ENCODE measurements at regions not wholly inside any gene's neighbourhood (a gene's known extent, or its start where the extent isn't known, plus 50 kb on each side); places are given as distances from the start of the nearest gene placed in this dataset.

DNA sequence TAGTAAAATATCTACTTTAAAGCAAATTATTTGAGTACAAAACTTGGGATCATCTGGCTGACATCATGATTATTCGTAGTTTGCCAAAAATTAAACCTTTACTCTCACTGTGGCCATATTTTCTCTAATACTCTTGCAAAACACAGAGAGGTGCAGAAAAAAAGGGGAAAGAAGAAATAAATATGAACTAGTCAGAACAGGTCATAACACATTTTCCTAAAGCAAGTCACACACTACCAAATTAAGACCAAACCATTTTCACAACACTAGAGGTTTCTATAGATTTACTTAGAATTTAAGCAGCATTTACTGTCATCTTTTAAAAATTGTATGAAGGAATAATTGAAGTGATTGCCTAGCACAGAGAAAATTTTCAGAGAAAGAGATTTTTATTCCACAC lies 726.1 kb downstream of the SORCS1 start:
- Histone ChIP-seq H3K4me3 (ENCODE audit: low read depth, low read length, poor library complexity, severe bottlenecking) (no peak overlapping the region), H3K4me1 (ENCODE audit: insufficient read depth, low read length, poor library complexity, severe bottlenecking) (no peaks in the 10 kb centered on the region), H3K27ac (ENCODE audit: low read depth, low read length, poor library complexity, severe bottlenecking) (no peak overlapping the region), H3K4me2 (ENCODE audit: low read length) (no peak overlapping the region), H2AFZ (ENCODE audit: low read length) (no peak overlapping the region), H3K79me2 (ENCODE audit: insufficient read depth, low read depth, low read length) (no peaks in the 10 kb centered on the region), H4K20me1 (ENCODE audit: insufficient read depth, low read length) (no peaks in the 10 kb centered on the region), H3K36me3 (ENCODE audit: insufficient read depth, low read length) (no peaks in the 10 kb centered on the region), H3K9me3 (ENCODE audit: low read length) (no peaks in the 10 kb centered on the region), H3K9me2 (ENCODE audit: insufficient read depth, low read length) (no peaks in the 10 kb centered on the region)
- no TSS peak for BruUV-seq (replicated peaks)
- TF ChIP-seq, protein P1, sequence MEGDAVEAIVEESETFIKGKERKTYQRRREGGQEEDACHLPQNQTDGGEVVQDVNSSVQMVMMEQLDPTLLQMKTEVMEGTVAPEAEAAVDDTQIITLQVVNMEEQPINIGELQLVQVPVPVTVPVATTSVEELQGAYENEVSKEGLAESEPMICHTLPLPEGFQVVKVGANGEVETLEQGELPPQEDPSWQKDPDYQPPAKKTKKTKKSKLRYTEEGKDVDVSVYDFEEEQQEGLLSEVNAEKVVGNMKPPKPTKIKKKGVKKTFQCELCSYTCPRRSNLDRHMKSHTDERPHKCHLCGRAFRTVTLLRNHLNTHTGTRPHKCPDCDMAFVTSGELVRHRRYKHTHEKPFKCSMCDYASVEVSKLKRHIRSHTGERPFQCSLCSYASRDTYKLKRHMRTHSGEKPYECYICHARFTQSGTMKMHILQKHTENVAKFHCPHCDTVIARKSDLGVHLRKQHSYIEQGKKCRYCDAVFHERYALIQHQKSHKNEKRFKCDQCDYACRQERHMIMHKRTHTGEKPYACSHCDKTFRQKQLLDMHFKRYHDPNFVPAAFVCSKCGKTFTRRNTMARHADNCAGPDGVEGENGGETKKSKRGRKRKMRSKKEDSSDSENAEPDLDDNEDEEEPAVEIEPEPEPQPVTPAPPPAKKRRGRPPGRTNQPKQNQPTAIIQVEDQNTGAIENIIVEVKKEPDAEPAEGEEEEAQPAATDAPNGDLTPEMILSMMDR (conservative IDR thresholded peaks at IDR 0.05; ENCODE audit: low read length): no peak
- TF ChIP-seq EZH2phosphoT487 (IDR thresholded peaks at IDR 0.05; ENCODE audit: borderline replicate concordance, low read depth, low read length): no peak
- ChIA-PET CTCF (ENCODE audit: unreplicated experiment) (no interaction called here), POLR2A (no interaction called here)
- intact Hi-C loops (cut with micrococcal nuclease; ENCODE audit: unreplicated experiment): no loop called here
- DNase-seq (ENCODE audit: low spot score): no peak

DNA sequence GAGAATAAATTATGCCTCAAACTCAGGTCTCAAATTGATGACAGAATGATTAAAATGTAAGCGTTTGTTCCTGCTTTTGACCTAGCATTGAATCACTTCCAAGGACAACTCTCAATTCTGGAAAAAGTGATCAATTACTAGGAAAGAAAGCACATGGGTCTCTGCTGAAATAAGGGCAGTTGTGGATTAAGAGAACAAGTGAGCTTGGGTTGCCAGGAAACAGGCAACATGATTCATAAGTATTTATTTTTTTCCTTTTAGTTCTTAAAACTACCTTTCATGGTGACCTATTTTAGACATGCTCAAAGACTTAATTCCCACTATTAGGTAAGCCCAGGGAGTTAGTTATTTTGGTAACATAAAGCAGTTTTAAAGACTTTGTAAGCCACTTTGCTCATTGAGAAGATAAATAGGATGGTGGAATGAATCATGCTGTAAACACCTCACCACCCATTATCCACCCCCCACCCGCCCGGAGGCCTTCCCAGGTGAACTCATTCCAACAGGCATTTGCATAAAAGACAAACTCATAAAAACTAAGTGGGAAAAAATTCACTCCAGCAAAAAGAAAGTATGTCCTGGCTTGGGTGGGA lies 728.3 kb downstream of the SORCS1 start:
- Histone ChIP-seq H3K4me1 (ENCODE audit: insufficient read depth, low read length, poor library complexity, severe bottlenecking) (no peaks in the 10 kb centered on the region), H2AFZ (ENCODE audit: low read length) (no peak overlapping the region), H3K9me3 (ENCODE audit: low read length) (no peaks in the 10 kb centered on the region), H3K4me3 (ENCODE audit: low read depth, low read length, poor library complexity, severe bottlenecking) (no peak overlapping the region), H3K9me2 (ENCODE audit: insufficient read depth, low read length) (no peaks in the 10 kb centered on the region), H3K79me2 (ENCODE audit: insufficient read depth, low read depth, low read length) (no peaks in the 10 kb centered on the region), H4K20me1 (ENCODE audit: insufficient read depth, low read length) (no peaks in the 10 kb centered on the region), H3K36me3 (ENCODE audit: insufficient read depth, low read length) (no peaks in the 10 kb centered on the region), H3K4me2 (ENCODE audit: low read length) (no peak overlapping the region), H3K27ac (ENCODE audit: low read depth, low read length, poor library complexity, severe bottlenecking) (no peak overlapping the region)
- no peak for TF ChIP-seq EZH2phosphoT487 (IDR thresholded peaks at IDR 0.05; ENCODE audit: borderline replicate concordance, low read depth, low read length)
- intact Hi-C loops (cut with micrococcal nuclease; ENCODE audit: unreplicated experiment): no loop called here
- DNase-seq (ENCODE audit: low spot score): no peak
- ChIA-PET CTCF (ENCODE audit: unreplicated experiment) (no interaction called here), POLR2A (interaction anchor here (0.6 kb wide), 1 partner anchor 49 kb away, joined by 3 read pairs; no protein-coding TSS in a partner anchor)
- BruUV-seq (replicated peaks): no TSS peak

DNA sequence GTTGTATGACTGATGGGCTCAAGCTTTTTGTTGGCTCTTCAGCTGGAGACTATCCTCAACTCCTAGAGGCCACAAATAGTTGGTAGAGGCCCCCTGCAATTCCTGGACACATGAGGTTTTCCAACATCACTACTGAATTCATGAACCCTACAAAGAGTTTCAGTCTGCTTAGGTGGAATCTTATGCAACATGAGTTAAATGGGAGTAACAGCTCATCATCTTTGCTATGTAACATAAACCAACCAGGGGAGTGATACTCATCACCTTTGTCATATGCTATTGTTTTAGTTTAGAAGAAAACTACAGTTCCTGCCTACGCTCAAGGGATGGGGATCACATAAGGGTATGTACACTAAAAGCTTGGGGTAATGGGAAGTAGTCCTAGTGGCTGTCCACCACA lies 729.4 kb downstream of the SORCS1 start:
- Histone ChIP-seq H3K4me1 (ENCODE audit: insufficient read depth, low read length, poor library complexity, severe bottlenecking) (no peaks in the 10 kb centered on the region), H2AFZ (ENCODE audit: low read length) (no peak overlapping the region), H3K9me2 (ENCODE audit: insufficient read depth, low read length) (no peaks in the 10 kb centered on the region), H3K79me2 (ENCODE audit: insufficient read depth, low read depth, low read length) (no peaks in the 10 kb centered on the region), H3K4me3 (ENCODE audit: low read depth, low read length, poor library complexity, severe bottlenecking) (no peak overlapping the region), H3K4me2 (ENCODE audit: low read length) (no peak overlapping the region), H3K36me3 (ENCODE audit: insufficient read depth, low read length) (no peaks in the 10 kb centered on the region), H3K9me3 (ENCODE audit: low read length) (no peaks in the 10 kb centered on the region), H4K20me1 (ENCODE audit: insufficient read depth, low read length) (no peaks in the 10 kb centered on the region), H3K27ac (ENCODE audit: low read depth, low read length, poor library complexity, severe bottlenecking) (no peak overlapping the region)
- ChIA-PET CTCF (ENCODE audit: unreplicated experiment) (no interaction called here), POLR2A (no interaction called here)
- no peak for DNase-seq (ENCODE audit: low spot score)
- TF ChIP-seq, protein P1 (conservative IDR thresholded peaks at IDR 0.05; ENCODE audit: low read length): no peak
- no peak for TF ChIP-seq EZH2phosphoT487 (IDR thresholded peaks at IDR 0.05; ENCODE audit: borderline replicate concordance, low read depth, low read length)
- intact Hi-C loops (cut with micrococcal nuclease; ENCODE audit: unreplicated experiment): no loop called here
- BruUV-seq (replicated peaks): no TSS peak
